Hepatocyte (in vitro differentiated cells): ENCODE measurements at regions not wholly inside any gene's neighbourhood (a gene's known extent, or its start where the extent isn't known, plus 50 kb on each side); places are given as distances from the start of the nearest gene placed in this dataset.

ENCODE experiments used
- DNase-seq: peaks from one replicate; pipeline ENCODE4 v3.0.0-alpha.2; 2016; ENCODE audit warnings: low spot score
- H2AFZ ChIP-seq: fragments of 200-600 bp; sonication (generic); 2 replicates; pipeline ENCODE4 v1.6.0; 2016; ENCODE audit warnings: antibody characterized with exemption, mild to moderate bottlenecking
- H3K27ac ChIP-seq: fragments of 200-600 bp; sonication (generic); 2 replicates; pipeline ENCODE4 v1.5.1; 2016; ENCODE audit warnings: mild to moderate bottlenecking
- H3K27me3 ChIP-seq: fragments of 200-600 bp; sonication (generic); 2 replicates; pipeline ENCODE4 v1.6.1; 2016
- H3K36me3 ChIP-seq: fragments of 200-600 bp; sonication (generic); replicated peaks from 2 replicates; pipeline ENCODE4 v1.5.1; 2016; ENCODE audit warnings: low read depth; ENCODE audit not compliant: insufficient read depth
- H3K4me1 ChIP-seq: fragments of 200-600 bp; sonication (generic); 2 replicates; pipeline ENCODE4 v1.5.1; 2016; ENCODE audit warnings: mild to moderate bottlenecking, moderate library complexity; ENCODE audit not compliant: insufficient read depth
- H3K4me2 ChIP-seq: fragments of 200-600 bp; sonication (generic); 2 replicates; pipeline ENCODE4 v1.6.0; 2016
- H3K4me3 ChIP-seq: fragments of 200-600 bp; sonication (generic); 2 replicates; pipeline ENCODE4 v1.5.1; 2016; ENCODE audit warnings: mild to moderate bottlenecking
- H3K79me2 ChIP-seq: fragments of 200-600 bp; sonication (generic); 2 replicates; pipeline ENCODE4 v1.6.0; 2017; ENCODE audit warnings: mild to moderate bottlenecking
- H3K9me2 ChIP-seq: fragments of 200-600 bp; sonication (generic); replicated peaks from 2 replicates; pipeline ENCODE4 v1.6.0; 2017; ENCODE audit warnings: mild to moderate bottlenecking; ENCODE audit not compliant: insufficient read depth
- H3K9me3 ChIP-seq: fragments of 200-600 bp; sonication (generic); 2 replicates; pipeline ENCODE4 v1.5.1; 2016; ENCODE audit warnings: low read depth, mild to moderate bottlenecking
- H4K20me1 ChIP-seq: fragments of 200-600 bp; sonication (generic); 2 replicates; pipeline ENCODE4 v1.6.0; 2016; ENCODE audit warnings: mild to moderate bottlenecking; ENCODE audit not compliant: insufficient read depth, poor library complexity, severe bottlenecking
- CTCF ChIP-seq: fragments of 200-600 bp; sonication (generic); IDR thresholded peaks from 2 replicates; pipeline ENCODE4 v1.5.1; 2016; ENCODE audit warnings: antibody characterized with exemption, mild to moderate bottlenecking; ENCODE audit not compliant: poor library complexity
- EZH2 ChIP-seq: fragments of 200-600 bp; sonication (generic); IDR thresholded peaks from 2 replicates; pipeline ENCODE4 v1.6.1; 2016; ENCODE audit warnings: antibody characterized with exemption, mild to moderate bottlenecking, borderline replicate concordance
- EZH2phosphoT487 ChIP-seq: fragments of 200-600 bp; sonication (generic); IDR thresholded peaks from one replicate; pipeline ENCODE4 v1.6.1; 2018; ENCODE audit warnings: antibody characterized with exemption, mild to moderate bottlenecking, low read depth, moderate library complexity; ENCODE audit not compliant: unreplicated experiment, severe bottlenecking
- WGBS: methylation state at CpG from one replicate; pipeline ENCODE4 v1.1.6; 2016; ENCODE audit warnings: low lambda C conversion rate; ENCODE audit errors: missing lambda C conversion rate; 5-methylcytosine and 5-hydroxymethylcytosine counted together

GRCh38 chrX:106363214-106363613 is 195.1 kb downstream of the PWWP3B start:
- Histone ChIP-seq H3K27me3 (no peaks in the 10 kb centered on the region), H3K4me3 (no peak overlapping the region), H3K27ac (no peak overlapping the region), H3K9me2 (no peaks in the 10 kb centered on the region), H3K36me3 (no peaks in the 10 kb centered on the region), H3K9me3 (no peaks in the 10 kb centered on the region), H4K20me1 (no peaks in the 10 kb centered on the region), H3K4me2 (no peak overlapping the region), H3K4me1 (no peaks in the 10 kb centered on the region), H3K79me2 (no peaks in the 10 kb centered on the region), H2AFZ (no peak overlapping the region)
- TF ChIP-seq CTCF, result no peak
- no peak for TF ChIP-seq EZH2phosphoT487
- TF ChIP-seq EZH2, result no peak
- no peak for DNase-seq
- 66% methylated on average over 5 of the region's 5 CpGs for WGBS

- H3K9me3 ChIP-seq, result no peaks in the 10 kb centered on the region
- H3K36me3 ChIP-seq, result no peaks in the 10 kb centered on the region
- no peak overlapping the region for H3K27ac ChIP-seq
- H3K4me2 ChIP-seq, result no peak overlapping the region
- no peaks in the 10 kb centered on the region for H3K79me2 ChIP-seq
- no peaks in the 10 kb centered on the region for H4K20me1 ChIP-seq
- H2AFZ ChIP-seq, result no peak overlapping the region
- no peak for TF ChIP-seq EZH2
- no peak for TF ChIP-seq EZH2phosphoT487
- TF ChIP-seq CTCF, result no peak
- H3K4me3 ChIP-seq, result no peak overlapping the region
- DNase-seq, result no peak
- no peaks in the 10 kb centered on the region for H3K9me2 ChIP-seq
- H3K4me1 ChIP-seq, result no peaks in the 10 kb centered on the region
- H3K27me3 ChIP-seq, result no peaks in the 10 kb centered on the region
- WGBS, result 76% methylated on average over 1 of the region's 1 CpG
Measured at GRCh38 chrX:106378616-106379015, 210.5 kb downstream of the PWWP3B start.

GRCh38 chrX:106391284-106391911 is 220.4 kb upstream of the RADX start:
- H4K20me1 ChIP-seq, result no peaks in the 10 kb centered on the region
- no peaks in the 10 kb centered on the region for H3K36me3 ChIP-seq
- TF ChIP-seq CTCF (no peak), EZH2phosphoT487 (no peak), EZH2 (no peak)
- H3K4me2 ChIP-seq, result no peak overlapping the region
- H3K9me2 ChIP-seq, result no peaks in the 10 kb centered on the region
- 84% methylated on average over 4 of the region's 4 CpGs for WGBS
- no peak overlapping the region for H2AFZ ChIP-seq
- no peak overlapping the region for H3K4me3 ChIP-seq
- no peaks in the 10 kb centered on the region for H3K27me3 ChIP-seq
- H3K79me2 ChIP-seq, result no peaks in the 10 kb centered on the region
- H3K4me1 ChIP-seq, result no peaks in the 10 kb centered on the region
- no peak for DNase-seq
- no peak overlapping the region for H3K27ac ChIP-seq
- no peaks in the 10 kb centered on the region for H3K9me3 ChIP-seq

GRCh38 chrX:106392346-106392745 is 219.4 kb upstream of the RADX start:
- Histone ChIP-seq H3K27ac (no peak overlapping the region), H3K9me3 (no peaks in the 10 kb centered on the region), H3K36me3 (no peaks in the 10 kb centered on the region), H3K4me3 (no peak overlapping the region), H2AFZ (no peak overlapping the region), H3K79me2 (no peaks in the 10 kb centered on the region), H3K4me1 (no peaks in the 10 kb centered on the region), H3K27me3 (no peaks in the 10 kb centered on the region), H3K4me2 (no peak overlapping the region), H4K20me1 (no peaks in the 10 kb centered on the region), H3K9me2 (no peaks in the 10 kb centered on the region)
- TF ChIP-seq CTCF, result no peak
- TF ChIP-seq EZH2phosphoT487, result no peak
- no peak for TF ChIP-seq EZH2
- 79% methylated on average over 1 of the region's 1 CpG for WGBS
- no peak for DNase-seq
